HG02759 (cell line): ENCODE measurements at regions not wholly inside any gene's neighbourhood (a gene's known extent, or its start where the extent isn't known, plus 50 kb on each side); places are given as distances from the start of the nearest gene placed in this dataset.

ENCODE experiments used
- ATAC-seq: cut with Tn5 transposase; IDR thresholded peaks from one replicate; pipeline ENCODE4 v1.9.1; 2021; ENCODE audit warnings: mild to moderate bottlenecking, moderate library complexity; ENCODE audit not compliant: unreplicated experiment

DNA sequence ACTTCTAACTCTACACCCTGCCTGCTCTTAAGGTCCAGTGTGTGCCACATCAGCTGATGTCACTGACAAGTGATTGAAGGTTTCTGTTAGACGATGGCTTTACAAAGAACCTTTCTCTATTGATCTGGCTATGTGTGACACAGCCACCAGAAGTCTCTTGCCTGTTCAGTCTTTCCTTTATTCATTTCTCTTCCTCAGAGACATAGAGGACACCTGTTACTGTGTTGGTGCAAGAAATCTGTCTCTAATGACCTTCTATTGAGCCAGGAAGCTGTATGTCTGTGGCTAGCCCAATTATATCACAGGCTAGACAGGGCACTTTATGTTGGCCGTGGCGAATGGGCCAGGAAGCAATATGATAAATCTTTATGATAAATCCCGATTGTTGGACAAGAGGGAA is 173.3 kb upstream of the GAP43 start:
- ATAC-seq: no peak

- no peak for ATAC-seq
These were observed 159.3 kb upstream of the GAP43 start for GRCh38 chr3:115464036-115464435.

- peak; percentile 80 for ATAC-seq
These were observed 153.7 kb upstream of the GAP43 start for GRCh38 chr3:115469649-115470048.

GRCh38 chr3:115470254-115470653 is 153.1 kb upstream of the GAP43 start:
- peak; percentile 20 for ATAC-seq

- no peak for ATAC-seq
These were observed 147.9 kb upstream of the GAP43 start for GRCh38 chr3:115475178-115476041.

GRCh38 chr3:115476472-115476871 is 146.8 kb upstream of the GAP43 start:
- ATAC-seq: no peak

DNA sequence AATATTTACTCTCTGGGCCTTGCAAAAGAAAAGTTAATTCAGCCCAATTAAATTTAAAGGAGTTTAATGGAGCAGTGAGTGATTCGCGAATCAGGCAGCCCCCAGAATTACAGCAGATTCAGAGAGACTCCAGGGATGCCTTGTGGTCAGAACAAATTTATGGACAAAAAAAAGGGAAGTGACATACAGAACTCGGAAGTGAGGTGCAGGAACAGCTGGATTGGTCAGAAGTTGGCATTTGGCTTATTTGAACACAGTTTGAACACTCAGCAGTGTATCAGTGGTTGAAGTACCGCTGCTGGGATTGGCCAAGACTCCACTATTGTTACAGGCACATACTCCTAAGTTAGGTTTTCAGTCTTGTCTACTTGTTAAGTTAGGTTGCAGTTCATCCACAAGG is 145.0 kb upstream of the GAP43 start:
- ATAC-seq: no peak

- no peak for ATAC-seq
These were observed 136.4 kb upstream of the GAP43 start for GRCh38 chr3:115486880-115487279.

GRCh38 chr3:115487968-115488367 is 135.3 kb upstream of the GAP43 start:
- no peak for ATAC-seq

DNA sequence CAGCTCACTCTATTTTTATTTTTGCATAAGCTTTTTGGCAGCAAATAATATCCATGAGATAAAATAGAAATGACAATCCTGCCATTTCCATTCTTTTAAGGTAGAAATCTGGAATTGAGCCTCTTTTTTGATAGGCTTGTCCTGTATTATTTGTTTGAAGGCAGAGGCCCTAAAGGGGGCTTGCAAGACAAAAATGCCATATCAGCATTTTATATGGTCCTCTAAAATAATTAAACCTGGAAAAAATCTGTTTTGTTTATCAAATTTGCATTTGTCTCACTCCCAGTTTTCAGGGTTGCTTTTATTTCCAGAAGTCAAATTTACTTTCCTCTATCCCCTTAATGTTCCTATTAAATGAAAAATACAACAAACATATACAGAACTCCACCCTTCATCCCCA is 134.9 kb upstream of the GAP43 start:
- no peak for ATAC-seq

- no peak for ATAC-seq
These were observed 128.5 kb upstream of the GAP43 start for GRCh38 chr3:115494826-115495225.

DNA sequence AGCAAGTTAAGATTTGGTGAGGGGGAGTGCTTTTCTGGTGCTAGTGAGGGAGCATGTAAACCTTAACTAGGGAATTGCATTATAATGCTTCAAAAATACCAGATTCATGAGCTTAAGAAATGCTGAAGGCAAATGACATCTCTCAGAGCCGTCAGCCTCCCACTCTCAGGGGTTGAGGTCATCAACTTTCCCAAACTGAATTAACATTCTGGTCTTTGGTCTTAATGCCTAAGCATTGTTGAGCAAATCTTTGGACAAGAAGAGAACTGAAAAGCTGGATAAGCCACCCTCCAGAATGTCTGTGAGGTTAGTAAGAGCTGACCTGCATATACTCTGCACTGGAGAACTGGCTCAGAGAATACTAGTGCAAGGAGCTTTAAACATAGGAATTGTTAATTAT is 124.9 kb upstream of the GAP43 start:
- ATAC-seq: no peak

GRCh38 chr3:115498898-115499297 is 124.4 kb upstream of the GAP43 start:
- no peak for ATAC-seq

- ATAC-seq: no peak
These were observed 123.6 kb upstream of the GAP43 start for GRCh38 chr3:115499666-115500065.

DNA sequence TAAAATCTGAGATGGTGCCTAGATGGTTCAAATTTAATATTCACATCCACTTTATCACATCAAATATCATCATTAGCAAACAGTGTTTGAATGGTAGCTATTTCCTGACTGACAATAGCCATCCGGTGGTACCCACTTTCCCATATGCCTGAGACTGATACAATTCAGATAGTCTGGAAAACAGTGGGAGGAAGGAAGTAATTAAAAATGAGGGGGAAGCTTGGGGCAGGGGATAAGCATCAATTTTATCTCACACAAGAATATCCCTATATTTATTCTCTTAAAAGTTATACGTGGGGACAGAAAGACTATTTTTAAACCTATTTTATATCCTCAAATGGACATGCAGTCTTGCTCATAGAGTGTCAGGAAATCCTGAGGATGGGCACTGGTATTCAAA is 122.5 kb upstream of the GAP43 start:
- ATAC-seq: no peak

GRCh38 chr3:115502128-115502527 is 121.2 kb upstream of the GAP43 start:
- no peak for ATAC-seq

DNA sequence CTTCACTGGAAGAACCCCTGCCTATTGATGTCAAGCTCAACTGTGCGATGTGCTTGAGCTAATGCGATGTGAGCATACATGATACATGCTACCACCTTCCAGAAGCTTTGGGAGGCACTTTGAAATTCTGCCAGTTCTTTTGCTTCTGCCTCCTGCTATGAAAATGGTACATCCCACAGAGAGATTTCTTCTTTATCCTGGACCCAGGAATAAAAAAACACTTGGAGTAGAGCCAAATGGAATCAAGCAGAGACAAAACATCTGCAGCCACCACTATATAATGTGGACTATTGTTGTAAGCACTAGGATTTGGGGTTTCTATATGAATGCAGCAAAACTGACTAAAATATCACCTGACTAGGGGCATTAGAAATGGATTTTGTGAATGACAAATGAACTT is 119.9 kb upstream of the GAP43 start:
- no peak for ATAC-seq

DNA sequence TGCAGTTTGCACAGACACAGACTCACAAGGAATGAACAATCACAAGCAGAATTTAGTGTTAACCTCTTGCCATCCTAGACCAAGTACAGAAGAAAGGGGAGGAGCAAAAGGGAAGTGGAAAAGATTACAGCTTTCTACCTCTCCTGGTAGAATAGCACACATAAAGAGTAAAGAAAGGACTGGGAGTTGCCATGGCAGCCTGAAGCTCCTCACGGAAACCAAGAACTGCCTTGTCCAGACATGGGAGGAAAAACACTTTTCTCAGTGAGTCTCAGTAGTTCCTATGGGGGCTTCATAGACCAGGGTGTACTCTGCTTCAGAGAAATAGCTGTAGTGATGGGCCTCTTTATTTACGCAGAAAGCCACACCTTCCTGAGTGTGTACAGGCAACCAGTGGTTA is 114.7 kb upstream of the GAP43 start:
- no peak for ATAC-seq

GRCh38 chr3:115512565-115513415 is 110.5 kb upstream of the GAP43 start:
- ATAC-seq: peak; percentile 46

DNA sequence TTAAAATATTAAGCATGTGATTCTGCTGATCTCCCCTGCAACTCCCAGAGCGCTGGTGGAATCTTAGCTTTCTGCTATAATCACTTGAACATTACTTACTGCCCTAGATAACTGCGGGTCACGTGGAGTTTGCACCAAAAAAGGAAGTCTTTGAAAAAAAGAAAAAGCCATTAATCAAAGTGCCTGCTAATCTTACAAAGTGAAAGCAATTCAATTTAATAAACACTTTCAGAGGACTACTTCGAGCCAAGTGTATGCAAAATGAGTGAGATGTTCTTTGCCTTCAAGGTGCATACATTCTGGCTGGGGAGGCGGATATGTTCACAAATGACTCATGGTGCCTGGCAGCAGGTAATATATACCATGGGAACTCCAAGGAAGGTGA is 109.9 kb upstream of the GAP43 start:
- peak; percentile 26 for ATAC-seq

- no peak for ATAC-seq
These were observed 105.8 kb upstream of the GAP43 start for GRCh38 chr3:115517457-115518050.
